ENCODE measurements at regions not wholly inside any gene's neighbourhood (a gene's known extent, or its start where the extent isn't known, plus 50 kb on each side); places are given as distances from the start of the nearest gene placed in this dataset.

GRCh38 chr6:144778773-144779492 lies 493.8 kb downstream of the UTRN start:
- H3K9me3 ChIP-seq (ENCODE audit: low read length): no peaks in the 10 kb centered on the region
- no peaks in the 10 kb centered on the region for H3K36me3 ChIP-seq (ENCODE audit: low read depth, low read length)
- H3K4me3 ChIP-seq (ENCODE audit: low read length): no peak overlapping the region
- DNase-seq (peak; percentile 23), ATAC-seq (no peak; the same call in 1 of the 2 replicates)
- H4K20me1 ChIP-seq (ENCODE audit: low read length): no peaks in the 10 kb centered on the region
- BruUV-seq (replicated peaks): no TSS peak
- no peak overlapping the region for H3K4me2 ChIP-seq (ENCODE audit: low read length)
- ChIA-PET CTCF (interaction anchor here (0.6 kb wide), 1 partner anchor 54 kb away, joined by 3 read pairs; no protein-coding TSS in a partner anchor), POLR2A (ENCODE audit: unreplicated experiment) (no interaction called here)
- no peaks in the 10 kb centered on the region for H3F3A ChIP-seq (ENCODE audit: low read length, unreplicated experiment)
- no peaks in the 10 kb centered on the region for H3K4me1 ChIP-seq (ENCODE audit: insufficient read depth, low read length)
- TF ChIP-seq EZH2 (IDR thresholded peaks at IDR 0.05; ENCODE audit: low read length, unreplicated experiment) (no peak), CTCF (conservative IDR thresholded peaks at IDR 0.05; ENCODE audit: low read depth, low read length) (peak; percentile 57)
- H3K79me2 ChIP-seq (ENCODE audit: low read length): no peaks in the 10 kb centered on the region
- intact Hi-C loops (cut with micrococcal nuclease): no loop called here
- H3K9me2 ChIP-seq (replicated peaks; ENCODE audit: low read length): no peaks in the 10 kb centered on the region
- H3K27ac ChIP-seq (ENCODE audit: low read length): no peak overlapping the region
- no peaks in the 10 kb centered on the region for H3K27me3 ChIP-seq (ENCODE audit: low read length)
- no peak overlapping the region for H2AFZ ChIP-seq (ENCODE audit: low read length)
- H3K9ac ChIP-seq (ENCODE audit: low read length): no peak overlapping the region

- ChIA-PET CTCF (no interaction called here), POLR2A (ENCODE audit: unreplicated experiment) (no interaction called here)
- H3K4me1 ChIP-seq (ENCODE audit: insufficient read depth, low read length): no peaks in the 10 kb centered on the region
- DNase-seq (no peak), ATAC-seq (no peak)
- H3K9me3 ChIP-seq (ENCODE audit: low read length): no peaks in the 10 kb centered on the region
- H2AFZ ChIP-seq (ENCODE audit: low read length): no peak overlapping the region
- BruUV-seq (replicated peaks): no TSS peak
- no peaks in the 10 kb centered on the region for H4K20me1 ChIP-seq (ENCODE audit: low read length)
- H3K9ac ChIP-seq (ENCODE audit: low read length): no peak overlapping the region
- no peaks in the 10 kb centered on the region for H3F3A ChIP-seq (ENCODE audit: low read length, unreplicated experiment)
- no peaks in the 10 kb centered on the region for H3K27me3 ChIP-seq (ENCODE audit: low read length)
- no peaks in the 10 kb centered on the region for H3K36me3 ChIP-seq (ENCODE audit: low read depth, low read length)
- H3K79me2 ChIP-seq (ENCODE audit: low read length): no peaks in the 10 kb centered on the region
- intact Hi-C loops (cut with micrococcal nuclease): no loop called here
- H3K4me3 ChIP-seq (ENCODE audit: low read length): no peak overlapping the region
- no peaks in the 10 kb centered on the region for H3K9me2 ChIP-seq (replicated peaks; ENCODE audit: low read length)
- H3K4me2 ChIP-seq (ENCODE audit: low read length): no peak overlapping the region
- H3K27ac ChIP-seq (ENCODE audit: low read length): no peak overlapping the region
- no peak for TF ChIP-seq EZH2phosphoT487 (IDR thresholded peaks at IDR 0.05; ENCODE audit: borderline replicate concordance, low read length)
- no peak for TF ChIP-seq EZH2 (IDR thresholded peaks at IDR 0.05; ENCODE audit: low read length, unreplicated experiment)
- no peak for TF ChIP-seq CTCF (conservative IDR thresholded peaks at IDR 0.05; ENCODE audit: low read depth, low read length)
Measured at GRCh38 chr6:144781836-144782235, 496.7 kb downstream of the UTRN start.

GRCh38 chr6:144782634-144783033 lies 497.5 kb downstream of the UTRN start:
- ChIA-PET POLR2A (ENCODE audit: unreplicated experiment) (no interaction called here), CTCF (no interaction called here)
- DNase-seq (no peak), ATAC-seq (no peak)
- TF ChIP-seq EZH2phosphoT487 (IDR thresholded peaks at IDR 0.05; ENCODE audit: borderline replicate concordance, low read length) (no peak), CTCF (conservative IDR thresholded peaks at IDR 0.05; ENCODE audit: low read depth, low read length) (no peak), EZH2 (IDR thresholded peaks at IDR 0.05; ENCODE audit: low read length, unreplicated experiment) (no peak)
- Histone ChIP-seq H3K9ac (ENCODE audit: low read length) (no peak overlapping the region), H3K36me3 (ENCODE audit: low read depth, low read length) (no peaks in the 10 kb centered on the region), H3K9me2 (replicated peaks; ENCODE audit: low read length) (no peaks in the 10 kb centered on the region), H3K4me1 (ENCODE audit: insufficient read depth, low read length) (no peaks in the 10 kb centered on the region), H3K9me3 (ENCODE audit: low read length) (no peaks in the 10 kb centered on the region), H3K27ac (ENCODE audit: low read length) (no peak overlapping the region), H3K79me2 (ENCODE audit: low read length) (no peaks in the 10 kb centered on the region), H4K20me1 (ENCODE audit: low read length) (no peaks in the 10 kb centered on the region), H3F3A (ENCODE audit: low read length, unreplicated experiment) (no peaks in the 10 kb centered on the region), H3K4me3 (ENCODE audit: low read length) (no peak overlapping the region), H3K27me3 (ENCODE audit: low read length) (no peaks in the 10 kb centered on the region), H3K4me2 (ENCODE audit: low read length) (no peak overlapping the region), H2AFZ (ENCODE audit: low read length) (no peak overlapping the region)
- BruUV-seq (replicated peaks): no TSS peak
- intact Hi-C loops (cut with micrococcal nuclease): no loop called here

All from PC-3 (cell line).